ENCODE measurements at regions not wholly inside any gene's neighbourhood (a gene's known extent, or its start where the extent isn't known, plus 50 kb on each side); places are given as distances from the start of the nearest gene placed in this dataset.
"Not testable (repeated sequence)": the region's sequence is repeated elsewhere in the genome, so short reads cannot be mapped to it uniquely, and the experiment has no call there.

DNA sequence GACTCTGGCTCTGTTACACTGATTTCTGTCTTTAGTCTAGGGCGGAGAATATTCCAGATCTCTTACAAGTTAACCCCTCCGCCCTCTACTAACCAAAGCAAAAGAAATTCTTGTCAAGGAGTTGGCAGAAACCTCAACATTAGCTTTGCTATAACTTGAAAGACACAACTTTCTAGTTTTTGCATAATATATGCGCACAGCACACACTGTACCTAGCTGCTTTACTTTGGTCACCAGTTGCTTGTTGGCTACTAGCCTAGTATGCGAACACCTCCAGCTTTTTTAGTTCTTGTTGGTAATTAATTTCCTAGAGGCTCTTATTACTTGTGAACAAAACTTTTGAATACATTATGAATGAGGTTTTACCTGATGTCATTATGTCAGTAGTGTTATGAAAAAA, 348.8 kb upstream of the C2CD4B start:
- no peaks in the 10 kb centered on the region for H3K36me3 ChIP-seq (ENCODE audit: insufficient read depth, low read length, poor library complexity, severe bottlenecking)
- no TSS peak for BruUV-seq (replicated peaks)
- TF ChIP-seq EZH2 (IDR thresholded peaks at IDR 0.05; ENCODE audit: borderline replicate concordance, low read depth, low read length, poor library complexity, severe bottlenecking), result no peak
- TF ChIP-seq, protein P1, sequence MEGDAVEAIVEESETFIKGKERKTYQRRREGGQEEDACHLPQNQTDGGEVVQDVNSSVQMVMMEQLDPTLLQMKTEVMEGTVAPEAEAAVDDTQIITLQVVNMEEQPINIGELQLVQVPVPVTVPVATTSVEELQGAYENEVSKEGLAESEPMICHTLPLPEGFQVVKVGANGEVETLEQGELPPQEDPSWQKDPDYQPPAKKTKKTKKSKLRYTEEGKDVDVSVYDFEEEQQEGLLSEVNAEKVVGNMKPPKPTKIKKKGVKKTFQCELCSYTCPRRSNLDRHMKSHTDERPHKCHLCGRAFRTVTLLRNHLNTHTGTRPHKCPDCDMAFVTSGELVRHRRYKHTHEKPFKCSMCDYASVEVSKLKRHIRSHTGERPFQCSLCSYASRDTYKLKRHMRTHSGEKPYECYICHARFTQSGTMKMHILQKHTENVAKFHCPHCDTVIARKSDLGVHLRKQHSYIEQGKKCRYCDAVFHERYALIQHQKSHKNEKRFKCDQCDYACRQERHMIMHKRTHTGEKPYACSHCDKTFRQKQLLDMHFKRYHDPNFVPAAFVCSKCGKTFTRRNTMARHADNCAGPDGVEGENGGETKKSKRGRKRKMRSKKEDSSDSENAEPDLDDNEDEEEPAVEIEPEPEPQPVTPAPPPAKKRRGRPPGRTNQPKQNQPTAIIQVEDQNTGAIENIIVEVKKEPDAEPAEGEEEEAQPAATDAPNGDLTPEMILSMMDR (conservative IDR thresholded peaks at IDR 0.05; ENCODE audit: low read depth, low read length), result no peak
- intact Hi-C loops (cut with micrococcal nuclease; ENCODE audit: unreplicated experiment), result no loop called here
- no peaks in the 10 kb centered on the region for H3K4me1 ChIP-seq (ENCODE audit: insufficient read depth, low read length, poor library complexity, severe bottlenecking)
- ChIA-PET CTCF (no interaction called here), POLR2A (ENCODE audit: low non-redundant PET) (no interaction called here)
- no peaks in the 10 kb centered on the region for H3K9me3 ChIP-seq (ENCODE audit: low read depth, low read length, poor library complexity, severe bottlenecking)
- no peak for DNase-seq (ENCODE audit: low spot score)
- no peaks in the 10 kb centered on the region for H3K27me3 ChIP-seq (replicated peaks; ENCODE audit: insufficient read depth, low read depth, low read length, poor library complexity)
- H3K4me3 ChIP-seq (ENCODE audit: low read depth, low read length, poor library complexity, severe bottlenecking), result no peak overlapping the region
- H3K27ac ChIP-seq (ENCODE audit: low read depth, low read length, poor library complexity, severe bottlenecking), result no peak overlapping the region

DNA sequence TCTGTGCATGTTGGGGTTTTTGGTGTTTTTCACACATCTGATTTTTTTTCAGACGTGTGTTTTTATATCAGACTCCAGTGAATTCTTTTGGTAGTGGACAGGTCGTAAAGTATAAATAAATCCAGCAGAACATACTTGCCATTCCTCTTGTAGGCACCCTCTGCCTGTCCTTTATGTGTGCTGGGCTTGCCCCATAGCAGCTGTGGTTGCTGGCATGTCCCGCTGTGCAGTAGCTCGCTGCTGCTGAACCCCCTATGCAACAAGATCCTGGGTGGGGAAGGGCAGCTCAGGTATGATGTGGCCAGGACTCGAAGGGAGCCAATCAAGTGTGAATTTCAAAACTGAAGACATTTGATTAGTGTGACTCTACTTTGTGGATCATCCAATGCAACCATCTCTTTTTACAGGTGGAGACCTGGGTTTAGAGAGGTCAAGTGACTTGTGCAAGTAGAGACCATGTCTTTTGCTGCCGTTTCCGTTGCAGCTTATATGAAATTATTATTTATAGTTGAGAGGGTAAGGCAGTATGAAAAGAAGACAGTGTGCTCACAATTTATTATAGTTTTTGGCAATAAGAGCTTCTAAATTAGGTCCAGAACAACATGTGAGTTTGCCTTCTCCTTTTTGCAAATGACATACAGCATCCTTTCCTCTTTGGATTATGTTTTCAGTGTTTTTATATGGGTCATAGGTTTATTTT, 350.8 kb upstream of the C2CD4B start:
- Histone ChIP-seq H3K4me3 (ENCODE audit: low read depth, low read length, poor library complexity, severe bottlenecking) (no peak overlapping the region), H3K27ac (ENCODE audit: low read depth, low read length, poor library complexity, severe bottlenecking) (no peak overlapping the region), H3K36me3 (ENCODE audit: insufficient read depth, low read length, poor library complexity, severe bottlenecking) (no peaks in the 10 kb centered on the region), H3K9me3 (ENCODE audit: low read depth, low read length, poor library complexity, severe bottlenecking) (no peaks in the 10 kb centered on the region), H3K27me3 (replicated peaks; ENCODE audit: insufficient read depth, low read depth, low read length, poor library complexity) (no peaks in the 10 kb centered on the region), H3K4me1 (ENCODE audit: insufficient read depth, low read length, poor library complexity, severe bottlenecking) (no peaks in the 10 kb centered on the region)
- TF ChIP-seq, protein P1 (conservative IDR thresholded peaks at IDR 0.05; ENCODE audit: low read depth, low read length), result no peak
- no peak for TF ChIP-seq EZH2 (IDR thresholded peaks at IDR 0.05; ENCODE audit: borderline replicate concordance, low read depth, low read length, poor library complexity, severe bottlenecking)
- intact Hi-C loops (cut with micrococcal nuclease; ENCODE audit: unreplicated experiment), result no loop called here
- no peak for DNase-seq (ENCODE audit: low spot score)
- ChIA-PET POLR2A (ENCODE audit: low non-redundant PET) (no interaction called here), CTCF (no interaction called here)
- no TSS peak for BruUV-seq (replicated peaks)

DNA sequence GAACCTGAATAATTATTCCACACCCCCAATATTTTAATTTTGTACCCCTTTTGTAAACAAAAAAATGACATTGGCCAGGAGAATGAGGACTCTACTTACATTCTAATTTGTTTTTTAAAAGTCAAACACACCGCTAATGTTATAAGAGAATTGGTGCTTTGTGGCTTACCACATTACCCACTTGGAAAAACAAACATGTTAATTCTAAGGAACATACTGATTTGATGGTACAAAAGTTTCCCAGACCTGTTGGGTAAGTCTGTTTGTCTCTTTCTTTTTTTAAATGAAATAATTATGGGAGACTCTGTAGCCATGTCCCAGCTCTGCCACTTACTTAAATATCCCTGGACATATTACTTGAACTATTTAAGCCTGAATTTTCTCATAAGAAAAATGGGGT, 352.5 kb upstream of the C2CD4B start:
- no peak for DNase-seq (ENCODE audit: low spot score)
- intact Hi-C loops (cut with micrococcal nuclease; ENCODE audit: unreplicated experiment), result no loop called here
- POLR2A ChIA-PET (ENCODE audit: low non-redundant PET), result no interaction called here
- no TSS peak for BruUV-seq (replicated peaks)
- H3K27me3 ChIP-seq (replicated peaks; ENCODE audit: insufficient read depth, low read depth, low read length, poor library complexity), result no peaks in the 10 kb centered on the region
- no peak for TF ChIP-seq EZH2 (IDR thresholded peaks at IDR 0.05; ENCODE audit: borderline replicate concordance, low read depth, low read length, poor library complexity, severe bottlenecking)
- TF ChIP-seq, protein P1 (conservative IDR thresholded peaks at IDR 0.05; ENCODE audit: low read depth, low read length), result no peak
- no peak overlapping the region for H3K4me3 ChIP-seq (ENCODE audit: low read depth, low read length, poor library complexity, severe bottlenecking)
- H3K9me3 ChIP-seq (ENCODE audit: low read depth, low read length, poor library complexity, severe bottlenecking), result no peaks in the 10 kb centered on the region
- no peaks in the 10 kb centered on the region for H3K36me3 ChIP-seq (ENCODE audit: insufficient read depth, low read length, poor library complexity, severe bottlenecking)
- no peaks in the 10 kb centered on the region for H3K4me1 ChIP-seq (ENCODE audit: insufficient read depth, low read length, poor library complexity, severe bottlenecking)
- CTCF ChIA-PET, result no interaction called here
- no peak overlapping the region for H3K27ac ChIP-seq (ENCODE audit: low read depth, low read length, poor library complexity, severe bottlenecking)

DNA sequence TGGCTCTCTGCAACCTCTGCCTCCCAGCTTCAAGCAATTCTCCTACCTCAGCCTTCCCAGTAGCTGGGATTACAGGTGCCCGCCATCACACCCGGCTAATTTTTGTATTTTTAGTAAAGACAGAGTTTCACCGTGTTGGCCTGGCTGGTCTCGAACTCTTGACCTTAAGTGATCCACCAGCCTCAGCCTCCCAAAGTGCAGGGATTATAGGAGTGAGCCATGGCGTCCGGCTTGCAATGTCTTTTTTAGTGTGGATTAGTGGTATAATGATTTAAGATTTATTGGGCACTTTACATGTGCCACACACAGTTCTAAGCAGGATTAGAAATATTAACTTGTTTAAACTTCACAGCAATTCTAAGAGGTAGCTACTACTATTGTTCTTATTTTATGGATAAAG, 353.6 kb upstream of the C2CD4B start:
- H3K36me3 ChIP-seq (ENCODE audit: insufficient read depth, low read length, poor library complexity, severe bottlenecking); intact Hi-C loops (cut with micrococcal nuclease; ENCODE audit: unreplicated experiment); CTCF ChIA-PET; H3K27me3 ChIP-seq (replicated peaks; ENCODE audit: insufficient read depth, low read depth, low read length, poor library complexity); H3K4me1 ChIP-seq (ENCODE audit: insufficient read depth, low read length, poor library complexity, severe bottlenecking); BruUV-seq (replicated peaks); POLR2A ChIA-PET (ENCODE audit: low non-redundant PET); H3K9me3 ChIP-seq (ENCODE audit: low read depth, low read length, poor library complexity, severe bottlenecking); DNase-seq (ENCODE audit: low spot score); H3K27ac ChIP-seq (ENCODE audit: low read depth, low read length, poor library complexity, severe bottlenecking); H3K4me3 ChIP-seq (ENCODE audit: low read depth, low read length, poor library complexity, severe bottlenecking): not testable (repeated sequence)

All from A673 (cell line).